ENCODE measurements at regions not wholly inside any gene's neighbourhood (a gene's known extent, or its start where the extent isn't known, plus 50 kb on each side); places are given as distances from the start of the nearest gene placed in this dataset.

DNA sequence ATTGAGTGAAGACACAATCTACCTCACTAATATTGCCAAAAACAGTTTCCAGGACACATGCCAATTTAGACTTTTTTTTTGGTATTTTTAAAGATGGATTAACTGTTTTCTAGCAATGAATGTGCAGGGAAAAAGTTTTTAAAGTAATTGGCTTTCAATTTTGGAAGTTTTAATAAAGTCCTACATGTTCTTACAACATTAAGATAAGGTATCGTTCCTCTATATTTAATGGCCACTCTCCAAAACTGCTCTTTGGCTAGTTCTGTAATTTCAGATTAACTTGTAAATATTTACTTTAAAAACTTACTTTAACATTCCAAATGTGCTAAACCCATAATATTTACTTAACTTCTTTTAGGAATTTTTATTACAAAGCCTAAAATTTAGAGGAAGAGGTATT lies 1332.2 kb upstream of the PRMT6 start:
- intact Hi-C loops (cut with micrococcal nuclease; ENCODE audit: unreplicated experiment) (no loop called here), in situ Hi-C loops (cut with HindIII; ENCODE audit: low pct_unique_long_range_greater_than_20kb, low sequenced_read_pairs) (no loop called here)
- Histone ChIP-seq H3K4me1 (ENCODE audit: control insufficient read depth, insufficient read depth, low read length) (no peaks in the 10 kb centered on the region), H3K36me3 (ENCODE audit: control insufficient read depth, insufficient read depth, low read length) (no peaks in the 10 kb centered on the region), H3K27me3 (ENCODE audit: control insufficient read depth, insufficient read depth, low read length) (no peaks in the 10 kb centered on the region), H3K9me3 (ENCODE audit: control insufficient read depth, insufficient read depth, low read depth, low read length) (no peaks in the 10 kb centered on the region), H3K4me3 (ENCODE audit: low read depth in 2 of 2, low read length in 2 of 2) (no peak overlapping the region), H3K27ac (ENCODE audit: low read length) (no peak overlapping the region)
- TF ChIP-seq, protein P1, sequence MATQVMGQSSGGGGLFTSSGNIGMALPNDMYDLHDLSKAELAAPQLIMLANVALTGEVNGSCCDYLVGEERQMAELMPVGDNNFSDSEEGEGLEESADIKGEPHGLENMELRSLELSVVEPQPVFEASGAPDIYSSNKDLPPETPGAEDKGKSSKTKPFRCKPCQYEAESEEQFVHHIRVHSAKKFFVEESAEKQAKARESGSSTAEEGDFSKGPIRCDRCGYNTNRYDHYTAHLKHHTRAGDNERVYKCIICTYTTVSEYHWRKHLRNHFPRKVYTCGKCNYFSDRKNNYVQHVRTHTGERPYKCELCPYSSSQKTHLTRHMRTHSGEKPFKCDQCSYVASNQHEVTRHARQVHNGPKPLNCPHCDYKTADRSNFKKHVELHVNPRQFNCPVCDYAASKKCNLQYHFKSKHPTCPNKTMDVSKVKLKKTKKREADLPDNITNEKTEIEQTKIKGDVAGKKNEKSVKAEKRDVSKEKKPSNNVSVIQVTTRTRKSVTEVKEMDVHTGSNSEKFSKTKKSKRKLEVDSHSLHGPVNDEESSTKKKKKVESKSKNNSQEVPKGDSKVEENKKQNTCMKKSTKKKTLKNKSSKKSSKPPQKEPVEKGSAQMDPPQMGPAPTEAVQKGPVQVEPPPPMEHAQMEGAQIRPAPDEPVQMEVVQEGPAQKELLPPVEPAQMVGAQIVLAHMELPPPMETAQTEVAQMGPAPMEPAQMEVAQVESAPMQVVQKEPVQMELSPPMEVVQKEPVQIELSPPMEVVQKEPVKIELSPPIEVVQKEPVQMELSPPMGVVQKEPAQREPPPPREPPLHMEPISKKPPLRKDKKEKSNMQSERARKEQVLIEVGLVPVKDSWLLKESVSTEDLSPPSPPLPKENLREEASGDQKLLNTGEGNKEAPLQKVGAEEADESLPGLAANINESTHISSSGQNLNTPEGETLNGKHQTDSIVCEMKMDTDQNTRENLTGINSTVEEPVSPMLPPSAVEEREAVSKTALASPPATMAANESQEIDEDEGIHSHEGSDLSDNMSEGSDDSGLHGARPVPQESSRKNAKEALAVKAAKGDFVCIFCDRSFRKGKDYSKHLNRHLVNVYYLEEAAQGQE (IDR thresholded peaks at IDR 0.05; ENCODE audit: insufficient read depth in 1 of 2, low read depth in 2 of 2, low read length in 1 of 2): no peak
- no peak for TF ChIP-seq TCF7L2 (IDR thresholded peaks at IDR 0.05; ENCODE audit: low read depth, low read length)
- no peak for TF ChIP-seq SIN3A (IDR thresholded peaks at IDR 0.05; ENCODE audit: borderline replicate concordance, insufficient read depth, low read depth, low read length)
- TF ChIP-seq, protein P2, sequence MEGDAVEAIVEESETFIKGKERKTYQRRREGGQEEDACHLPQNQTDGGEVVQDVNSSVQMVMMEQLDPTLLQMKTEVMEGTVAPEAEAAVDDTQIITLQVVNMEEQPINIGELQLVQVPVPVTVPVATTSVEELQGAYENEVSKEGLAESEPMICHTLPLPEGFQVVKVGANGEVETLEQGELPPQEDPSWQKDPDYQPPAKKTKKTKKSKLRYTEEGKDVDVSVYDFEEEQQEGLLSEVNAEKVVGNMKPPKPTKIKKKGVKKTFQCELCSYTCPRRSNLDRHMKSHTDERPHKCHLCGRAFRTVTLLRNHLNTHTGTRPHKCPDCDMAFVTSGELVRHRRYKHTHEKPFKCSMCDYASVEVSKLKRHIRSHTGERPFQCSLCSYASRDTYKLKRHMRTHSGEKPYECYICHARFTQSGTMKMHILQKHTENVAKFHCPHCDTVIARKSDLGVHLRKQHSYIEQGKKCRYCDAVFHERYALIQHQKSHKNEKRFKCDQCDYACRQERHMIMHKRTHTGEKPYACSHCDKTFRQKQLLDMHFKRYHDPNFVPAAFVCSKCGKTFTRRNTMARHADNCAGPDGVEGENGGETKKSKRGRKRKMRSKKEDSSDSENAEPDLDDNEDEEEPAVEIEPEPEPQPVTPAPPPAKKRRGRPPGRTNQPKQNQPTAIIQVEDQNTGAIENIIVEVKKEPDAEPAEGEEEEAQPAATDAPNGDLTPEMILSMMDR (IDR thresholded peaks at IDR 0.05): no peak
- TF ChIP-seq POLR2AphosphoS5 (IDR thresholded peaks at IDR 0.05; ENCODE audit: low read depth, low read length): no peak
- CTCF ChIA-PET: no interaction called here
- DNase-seq (ENCODE audit: low read depth, low spot score) (no peak), ATAC-seq (no peak)
- POLR2A ChIA-PET: no interaction called here
- no TSS peak for BruUV-seq (replicated peaks)

DNA sequence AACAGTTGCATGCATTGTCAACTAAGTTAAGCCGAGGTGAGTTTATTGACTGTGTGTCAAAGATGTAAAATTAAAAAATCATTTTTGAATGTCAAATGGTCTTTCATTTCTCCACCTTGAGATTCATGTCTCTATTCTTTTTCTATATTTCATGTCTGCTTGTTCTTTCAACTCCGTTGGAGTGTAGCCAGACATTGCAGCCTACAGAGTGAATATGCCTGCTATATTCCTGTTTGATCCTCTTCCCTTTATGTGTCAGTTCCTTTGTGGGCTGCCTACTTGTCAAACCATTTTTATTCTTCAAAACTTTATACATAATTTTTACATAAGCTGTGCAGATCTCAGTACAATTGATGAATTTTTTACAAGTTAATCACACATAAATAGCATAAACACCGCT lies 1325.8 kb upstream of the PRMT6 start:
- no TSS peak for BruUV-seq (replicated peaks)
- H3K4me3 ChIP-seq (ENCODE audit: low read depth in 2 of 2, low read length in 2 of 2): no peak overlapping the region
- no peaks in the 10 kb centered on the region for H3K36me3 ChIP-seq (ENCODE audit: control insufficient read depth, insufficient read depth, low read length)
- CTCF ChIA-PET: interaction anchor here (0.7 kb wide), 1 partner anchor 1079 kb away, joined by 3 read pairs; no protein-coding TSS in a partner anchor
- no peaks in the 10 kb centered on the region for H3K27me3 ChIP-seq (ENCODE audit: control insufficient read depth, insufficient read depth, low read length)
- ATAC-seq (no peak), DNase-seq (ENCODE audit: low read depth, low spot score) (no peak)
- no peaks in the 10 kb centered on the region for H3K4me1 ChIP-seq (ENCODE audit: control insufficient read depth, insufficient read depth, low read length)
- POLR2A ChIA-PET: no interaction called here
- in situ Hi-C loops (cut with HindIII; ENCODE audit: low pct_unique_long_range_greater_than_20kb, low sequenced_read_pairs): no loop called here
- intact Hi-C loops (cut with micrococcal nuclease; ENCODE audit: unreplicated experiment): no loop called here
- no peaks in the 10 kb centered on the region for H3K9me3 ChIP-seq (ENCODE audit: control insufficient read depth, insufficient read depth, low read depth, low read length)
- TF ChIP-seq SIN3A (IDR thresholded peaks at IDR 0.05; ENCODE audit: borderline replicate concordance, insufficient read depth, low read depth, low read length): no peak
- TF ChIP-seq, protein P2 (IDR thresholded peaks at IDR 0.05): no peak
- TF ChIP-seq POLR2AphosphoS5 (IDR thresholded peaks at IDR 0.05; ENCODE audit: low read depth, low read length): no peak
- TF ChIP-seq, protein P1 (IDR thresholded peaks at IDR 0.05; ENCODE audit: insufficient read depth in 1 of 2, low read depth in 2 of 2, low read length in 1 of 2): no peak
- TF ChIP-seq TCF7L2 (IDR thresholded peaks at IDR 0.05; ENCODE audit: low read depth, low read length): no peak
- no peak overlapping the region for H3K27ac ChIP-seq (ENCODE audit: low read length)

Measured in Panc1 (cell line).